SK-N-SH (cell line): ENCODE measurements at regions not wholly inside any gene's neighbourhood (a gene's known extent, or its start where the extent isn't known, plus 50 kb on each side); places are given as distances from the start of the nearest gene placed in this dataset.

Experiments used
- EZH2phosphoT487 ChIP-seq: fragments of 200-600 bp; sonication (generic); IDR thresholded peaks from 2 replicates; pipeline ENCODE4 v1.6.1; 2017; ENCODE audit warnings: low read depth, mixed run types, mild to moderate bottlenecking, antibody characterized with exemption, moderate library complexity, borderline replicate concordance
- MAX ChIP-seq: IDR thresholded peaks from 2 replicates; pipeline ENCODE4 v1.4.0; 2012; ENCODE audit warnings: low read depth
- PBX3 ChIP-seq: IDR thresholded peaks from 2 replicates; pipeline ENCODE4; 2012
- POLR2AphosphoS5 ChIP-seq: IDR thresholded peaks from 2 replicates; pipeline ENCODE4 v1.6.1; 2012; ENCODE audit warnings: low read depth, low read length
- REST ChIP-seq: IDR thresholded peaks from 2 replicates; pipeline ENCODE4 v1.6.1; 2012; ENCODE audit warnings: mild to moderate bottlenecking, low read depth, low read length, moderate library complexity
- TAF1 ChIP-seq: IDR thresholded peaks from 2 replicates; pipeline ENCODE4 v1.6.1; 2012; ENCODE audit warnings: low read depth, mild to moderate bottlenecking, low read length, moderate library complexity, borderline replicate concordance
- USF1 ChIP-seq: IDR thresholded peaks from 2 replicates; pipeline ENCODE4 v1.4.0; 2012; ENCODE audit warnings: low read depth, borderline replicate concordance
- TF ChIP-seq, protein P1 (sequence below): fragments of 200-600 bp; sonication (generic); IDR thresholded peaks from 2 replicates; pipeline ENCODE4 v1.6.1; 2017; ENCODE audit warnings: antibody characterized with exemption, mild to moderate bottlenecking, moderate library complexity
- TF ChIP-seq, protein P2 (sequence below): IDR thresholded peaks from 2 replicates; pipeline ENCODE4 v1.4.0; 2012; ENCODE audit warnings: low read depth, borderline replicate concordance

DNA sequence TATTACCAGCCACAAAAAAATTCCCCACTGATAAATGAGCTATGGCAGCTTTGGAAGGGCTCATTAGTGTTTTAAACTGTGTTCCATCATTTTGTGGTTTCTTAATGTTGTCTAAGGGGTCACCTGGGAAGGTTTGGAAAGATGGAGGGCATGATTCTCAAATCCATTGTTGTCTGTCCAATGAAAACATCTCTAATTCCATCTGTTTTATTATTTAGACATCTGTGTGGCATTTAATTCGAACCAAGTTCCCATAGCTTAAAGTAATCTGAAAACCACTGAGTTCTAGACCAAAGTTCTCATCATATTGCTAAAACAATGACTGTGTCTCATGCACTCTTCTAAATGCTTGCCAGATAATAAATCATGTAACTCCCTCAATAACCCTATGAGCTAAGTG lies 103.8 kb upstream of the PPP3CA start:
- TF ChIP-seq POLR2AphosphoS5 (no peak), MAX (no peak), USF1 (no peak), REST (no peak), EZH2phosphoT487 (no peak), PBX3 (no peak), TAF1 (no peak)
- TF ChIP-seq, protein P1, sequence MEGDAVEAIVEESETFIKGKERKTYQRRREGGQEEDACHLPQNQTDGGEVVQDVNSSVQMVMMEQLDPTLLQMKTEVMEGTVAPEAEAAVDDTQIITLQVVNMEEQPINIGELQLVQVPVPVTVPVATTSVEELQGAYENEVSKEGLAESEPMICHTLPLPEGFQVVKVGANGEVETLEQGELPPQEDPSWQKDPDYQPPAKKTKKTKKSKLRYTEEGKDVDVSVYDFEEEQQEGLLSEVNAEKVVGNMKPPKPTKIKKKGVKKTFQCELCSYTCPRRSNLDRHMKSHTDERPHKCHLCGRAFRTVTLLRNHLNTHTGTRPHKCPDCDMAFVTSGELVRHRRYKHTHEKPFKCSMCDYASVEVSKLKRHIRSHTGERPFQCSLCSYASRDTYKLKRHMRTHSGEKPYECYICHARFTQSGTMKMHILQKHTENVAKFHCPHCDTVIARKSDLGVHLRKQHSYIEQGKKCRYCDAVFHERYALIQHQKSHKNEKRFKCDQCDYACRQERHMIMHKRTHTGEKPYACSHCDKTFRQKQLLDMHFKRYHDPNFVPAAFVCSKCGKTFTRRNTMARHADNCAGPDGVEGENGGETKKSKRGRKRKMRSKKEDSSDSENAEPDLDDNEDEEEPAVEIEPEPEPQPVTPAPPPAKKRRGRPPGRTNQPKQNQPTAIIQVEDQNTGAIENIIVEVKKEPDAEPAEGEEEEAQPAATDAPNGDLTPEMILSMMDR, result no peak
- TF ChIP-seq, protein P2, sequence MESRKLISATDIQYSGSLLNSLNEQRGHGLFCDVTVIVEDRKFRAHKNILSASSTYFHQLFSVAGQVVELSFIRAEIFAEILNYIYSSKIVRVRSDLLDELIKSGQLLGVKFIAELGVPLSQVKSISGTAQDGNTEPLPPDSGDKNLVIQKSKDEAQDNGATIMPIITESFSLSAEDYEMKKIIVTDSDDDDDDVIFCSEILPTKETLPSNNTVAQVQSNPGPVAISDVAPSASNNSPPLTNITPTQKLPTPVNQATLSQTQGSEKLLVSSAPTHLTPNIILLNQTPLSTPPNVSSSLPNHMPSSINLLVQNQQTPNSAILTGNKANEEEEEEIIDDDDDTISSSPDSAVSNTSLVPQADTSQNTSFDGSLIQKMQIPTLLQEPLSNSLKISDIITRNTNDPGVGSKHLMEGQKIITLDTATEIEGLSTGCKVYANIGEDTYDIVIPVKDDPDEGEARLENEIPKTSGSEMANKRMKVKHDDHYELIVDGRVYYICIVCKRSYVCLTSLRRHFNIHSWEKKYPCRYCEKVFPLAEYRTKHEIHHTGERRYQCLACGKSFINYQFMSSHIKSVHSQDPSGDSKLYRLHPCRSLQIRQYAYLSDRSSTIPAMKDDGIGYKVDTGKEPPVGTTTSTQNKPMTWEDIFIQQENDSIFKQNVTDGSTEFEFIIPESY, result no peak
